Choroid plexus epithelial cell (primary cell): ENCODE measurements at regions not wholly inside any gene's neighbourhood (a gene's known extent, or its start where the extent isn't known, plus 50 kb on each side); places are given as distances from the start of the nearest gene placed in this dataset.
"Not testable (repeated sequence)": the region's sequence is repeated elsewhere in the genome, so short reads cannot be mapped to it uniquely, and the experiment has no call there.

Source experiments
- DNase-seq: peaks from one replicate; pipeline ENCODE4 v3.0.0-alpha.2; 2010; ENCODE audit warnings: low read depth
- H3K4me3 ChIP-seq: 2 replicates; pipeline ENCODE4 v1.5.1; 2011; ENCODE audit warnings: low read depth, mild to moderate bottlenecking, control low read depth, low read length, moderate library complexity
- CTCF ChIP-seq: conservative IDR thresholded peaks from 2 replicates; pipeline ENCODE4 v1.5.1; 2011; ENCODE audit warnings: low read depth, mild to moderate bottlenecking, control low read depth, inconsistent platforms, low read length, moderate library complexity

GRCh38 chr2:239819974-239820555 is 205.1 kb downstream of the NDUFA10 start:
- DNase-seq = peak; percentile 3
- no peak overlapping the region for H3K4me3 ChIP-seq
- no peak for TF ChIP-seq CTCF

GRCh38 chr2:239819091-239819973 is 205.8 kb downstream of the NDUFA10 start:
- TF ChIP-seq CTCF = no peak
- no peak overlapping the region for H3K4me3 ChIP-seq
- no peak for DNase-seq

DNA sequence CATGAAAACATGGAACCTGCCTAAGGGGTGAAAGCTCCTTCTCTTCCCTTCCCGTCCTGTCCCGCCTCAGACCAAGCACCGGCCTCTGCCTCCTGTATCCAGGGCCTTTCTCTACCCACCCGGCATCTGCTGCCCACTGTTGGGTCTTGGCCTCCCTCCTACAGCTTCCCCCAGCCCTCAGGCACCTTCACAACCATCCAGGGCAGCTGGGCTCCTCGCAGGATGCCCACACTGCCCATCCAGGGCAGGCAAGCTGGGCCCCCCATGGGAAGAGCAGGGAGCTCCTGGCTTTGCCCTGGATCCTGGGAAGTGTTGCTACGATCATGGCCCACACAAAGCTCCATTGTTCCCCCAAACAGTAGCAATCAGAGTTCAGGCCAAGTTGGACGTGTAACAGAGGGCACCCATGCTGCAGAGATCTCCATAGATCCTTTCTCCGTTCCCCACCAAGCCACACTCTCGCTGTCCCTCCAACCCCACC is 206.6 kb downstream of the NDUFA10 start:
- no peak overlapping the region for H3K4me3 ChIP-seq
- no peak for TF ChIP-seq CTCF
- DNase-seq = no peak

DNA sequence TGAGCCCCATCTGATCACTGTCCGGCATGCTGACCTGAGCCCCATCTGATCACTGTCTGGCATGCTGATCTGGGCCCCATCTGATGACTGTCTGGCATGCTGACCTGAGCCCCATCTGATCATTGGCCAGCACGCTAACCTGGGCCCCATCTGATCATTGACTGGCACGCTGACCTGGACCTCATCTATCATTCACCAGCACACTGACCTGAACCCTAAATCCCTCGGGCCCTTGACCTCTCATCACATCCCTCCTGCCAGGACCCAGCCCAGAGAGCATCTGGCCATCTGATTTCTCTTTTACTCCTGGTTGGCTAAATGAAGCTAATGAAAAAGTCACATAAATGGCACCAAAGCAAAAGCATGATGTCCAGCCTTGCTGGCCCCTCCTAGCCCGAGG is 207.1 kb downstream of the NDUFA10 start:
- no peak for TF ChIP-seq CTCF
- H3K4me3 ChIP-seq = no peak overlapping the region
- DNase-seq = no peak

GRCh38 chr2:239817468-239818031 is 207.6 kb downstream of the NDUFA10 start:
- H3K4me3 ChIP-seq = not testable (repeated sequence)

GRCh38 chr2:239816576-239817467 is 208.3 kb downstream of the NDUFA10 start:
- no peak for DNase-seq
- TF ChIP-seq CTCF = no peak
- no peak overlapping the region for H3K4me3 ChIP-seq

More at GRCh38 chr2:239817468-239818031, 207.6 kb downstream of the NDUFA10 start:
- DNase-seq = not testable (repeated sequence)
